ENCODE measurements at regions not wholly inside any gene's neighbourhood (a gene's known extent, or its start where the extent isn't known, plus 50 kb on each side); places are given as distances from the start of the nearest gene placed in this dataset.

- Histone ChIP-seq H3K27ac (ENCODE audit: low read depth, low read length) (no peak overlapping the region), H2AFZ (ENCODE audit: low read length) (no peak overlapping the region), H3K36me3 (ENCODE audit: insufficient read depth, low read length) (no peaks in the 10 kb centered on the region), H3K79me2 (ENCODE audit: insufficient read depth, low read length) (no peaks in the 10 kb centered on the region), H3K4me1 (ENCODE audit: insufficient read depth, low read length) (no peaks in the 10 kb centered on the region), H3K4me3 (ENCODE audit: insufficient read depth, low read length) (no peak overlapping the region), H3K9me3 (ENCODE audit: low read depth, low read length) (no peaks in the 10 kb centered on the region), H3K27me3 (ENCODE audit: insufficient read depth, low read length) (no peaks in the 10 kb centered on the region), H3K4me2 (ENCODE audit: insufficient read depth, low read length) (no peak overlapping the region), H4K20me1 (ENCODE audit: insufficient read depth, low read length) (no peaks in the 10 kb centered on the region)
- no peak for DNase-seq (ENCODE audit: insufficient read length, low spot score, missing footprints)
- TF ChIP-seq CTCF (IDR thresholded peaks at IDR 0.05; ENCODE audit: extremely low read depth, low read depth, low read length) = no peak
Measured at GRCh38 chr19:31693933-31694269, 344.7 kb upstream of the TSHZ3 start.

- Histone ChIP-seq H3K27ac (ENCODE audit: low read depth, low read length) (no peak overlapping the region), H2AFZ (ENCODE audit: low read length) (no peak overlapping the region), H3K79me2 (ENCODE audit: insufficient read depth, low read length) (no peaks in the 10 kb centered on the region), H3K9me3 (ENCODE audit: low read depth, low read length) (no peaks in the 10 kb centered on the region), H3K36me3 (ENCODE audit: insufficient read depth, low read length) (no peaks in the 10 kb centered on the region), H4K20me1 (ENCODE audit: insufficient read depth, low read length) (no peaks in the 10 kb centered on the region), H3K4me1 (ENCODE audit: insufficient read depth, low read length) (no peaks in the 10 kb centered on the region), H3K27me3 (ENCODE audit: insufficient read depth, low read length) (no peaks in the 10 kb centered on the region), H3K4me2 (ENCODE audit: insufficient read depth, low read length) (no peak overlapping the region), H3K4me3 (ENCODE audit: insufficient read depth, low read length) (no peak overlapping the region)
- no peak for DNase-seq (ENCODE audit: insufficient read length, low spot score, missing footprints)
- no peak for TF ChIP-seq CTCF (IDR thresholded peaks at IDR 0.05; ENCODE audit: extremely low read depth, low read depth, low read length)
Measured at GRCh38 chr19:31694761-31695160, 345.5 kb upstream of the TSHZ3 start.

GRCh38 chr19:31699421-31699820 is 350.2 kb upstream of the TSHZ3 start:
- no peaks in the 10 kb centered on the region for H3K27me3 ChIP-seq (ENCODE audit: insufficient read depth, low read length)
- H3K4me1 ChIP-seq (ENCODE audit: insufficient read depth, low read length) = no peaks in the 10 kb centered on the region
- H3K4me3 ChIP-seq (ENCODE audit: insufficient read depth, low read length) = no peak overlapping the region
- no peak overlapping the region for H3K4me2 ChIP-seq (ENCODE audit: insufficient read depth, low read length)
- no peaks in the 10 kb centered on the region for H4K20me1 ChIP-seq (ENCODE audit: insufficient read depth, low read length)
- TF ChIP-seq CTCF (IDR thresholded peaks at IDR 0.05; ENCODE audit: extremely low read depth, low read depth, low read length) = no peak
- no peaks in the 10 kb centered on the region for H3K36me3 ChIP-seq (ENCODE audit: insufficient read depth, low read length)
- H2AFZ ChIP-seq (ENCODE audit: low read length) = no peak overlapping the region
- H3K79me2 ChIP-seq (ENCODE audit: insufficient read depth, low read length) = no peaks in the 10 kb centered on the region
- no peak overlapping the region for H3K27ac ChIP-seq (ENCODE audit: low read depth, low read length)
- no peaks in the 10 kb centered on the region for H3K9me3 ChIP-seq (ENCODE audit: low read depth, low read length)
- no peak for DNase-seq (ENCODE audit: insufficient read length, low spot score, missing footprints)

GRCh38 chr19:31701146-31701545 is 351.9 kb upstream of the TSHZ3 start:
- no peak overlapping the region for H3K4me3 ChIP-seq (ENCODE audit: insufficient read depth, low read length)
- no peaks in the 10 kb centered on the region for H3K79me2 ChIP-seq (ENCODE audit: insufficient read depth, low read length)
- no peak for TF ChIP-seq CTCF (IDR thresholded peaks at IDR 0.05; ENCODE audit: extremely low read depth, low read depth, low read length)
- no peaks in the 10 kb centered on the region for H3K9me3 ChIP-seq (ENCODE audit: low read depth, low read length)
- H3K4me1 ChIP-seq (ENCODE audit: insufficient read depth, low read length) = no peaks in the 10 kb centered on the region
- no peaks in the 10 kb centered on the region for H3K36me3 ChIP-seq (ENCODE audit: insufficient read depth, low read length)
- no peak overlapping the region for H2AFZ ChIP-seq (ENCODE audit: low read length)
- DNase-seq (ENCODE audit: insufficient read length, low spot score, missing footprints) = no peak
- no peak overlapping the region for H3K27ac ChIP-seq (ENCODE audit: low read depth, low read length)
- no peak overlapping the region for H3K4me2 ChIP-seq (ENCODE audit: insufficient read depth, low read length)
- no peaks in the 10 kb centered on the region for H3K27me3 ChIP-seq (ENCODE audit: insufficient read depth, low read length)
- no peaks in the 10 kb centered on the region for H4K20me1 ChIP-seq (ENCODE audit: insufficient read depth, low read length)

All from osteoblast (primary cell).